ENCODE measurements at regions not wholly inside any gene's neighbourhood (a gene's known extent, or its start where the extent isn't known, plus 50 kb on each side); places are given as distances from the start of the nearest gene placed in this dataset.
"Not testable (repeated sequence)": the region's sequence is repeated elsewhere in the genome, so short reads cannot be mapped to it uniquely, and the experiment has no call there.

- no peak overlapping the region for H3K4me3 ChIP-seq (replicated peaks; ENCODE audit: low read depth, low read length)
- TF ChIP-seq CTCF (IDR thresholded peaks at IDR 0.05; ENCODE audit: low read depth, low read length, missing control alignments): no peak
- no peak for DNase-seq (ENCODE audit: extremely low read depth, low read depth)
These were observed 170.0 kb upstream of the RPL34 start for GRCh38 chr4:108450236-108450898.

GRCh38 chr4:108449129-108449528, 171.2 kb upstream of the RPL34 start:
- DNase-seq (ENCODE audit: extremely low read depth, low read depth): no peak
- TF ChIP-seq CTCF (IDR thresholded peaks at IDR 0.05; ENCODE audit: low read depth, low read length, missing control alignments): no peak
- no peak overlapping the region for H3K4me3 ChIP-seq (replicated peaks; ENCODE audit: low read depth, low read length)

- DNase-seq (ENCODE audit: extremely low read depth, low read depth): no peak
- TF ChIP-seq CTCF (IDR thresholded peaks at IDR 0.05; ENCODE audit: low read depth, low read length, missing control alignments): no peak
These were observed 173.8 kb upstream of the RPL34 start for GRCh38 chr4:108446556-108446955.

GRCh38 chr4:108445716-108446115, 174.7 kb upstream of the RPL34 start:
- DNase-seq (ENCODE audit: extremely low read depth, low read depth): no peak

More at GRCh38 chr4:108446556-108446955, 173.8 kb upstream of the RPL34 start:
- H3K4me3 ChIP-seq (replicated peaks; ENCODE audit: low read depth, low read length): no peak overlapping the region

GRCh38 chr4:108443585-108443984, 176.8 kb upstream of the RPL34 start:
- H3K4me3 ChIP-seq (replicated peaks; ENCODE audit: low read depth, low read length): no peak overlapping the region
- DNase-seq (ENCODE audit: extremely low read depth, low read depth): no peak
- TF ChIP-seq CTCF (IDR thresholded peaks at IDR 0.05; ENCODE audit: low read depth, low read length, missing control alignments): no peak

More at GRCh38 chr4:108445716-108446115, 174.7 kb upstream of the RPL34 start:
- TF ChIP-seq CTCF (IDR thresholded peaks at IDR 0.05; ENCODE audit: low read depth, low read length, missing control alignments): no peak
- no peak overlapping the region for H3K4me3 ChIP-seq (replicated peaks; ENCODE audit: low read depth, low read length)

GRCh38 chr4:108433832-108434231, 186.5 kb upstream of the RPL34 start:
- H3K4me3 ChIP-seq (replicated peaks; ENCODE audit: low read depth, low read length): no peak overlapping the region
- peak; percentile 77 for DNase-seq (ENCODE audit: extremely low read depth, low read depth)
- no peak for TF ChIP-seq CTCF (IDR thresholded peaks at IDR 0.05; ENCODE audit: low read depth, low read length, missing control alignments)

- H3K4me3 ChIP-seq (replicated peaks; ENCODE audit: low read depth, low read length); DNase-seq (ENCODE audit: extremely low read depth, low read depth): not testable (repeated sequence)
These were observed 187.0 kb upstream of the RPL34 start for GRCh38 chr4:108433394-108433793.
